Lower lobe of right lung (tissue), 2 donors: ENCODE measurements at regions not wholly inside any gene's neighbourhood (a gene's known extent, or its start where the extent isn't known, plus 50 kb on each side); places are given as distances from the start of the nearest gene placed in this dataset.
A peak's percentile ranks its signal among the peaks of the same experiment; 100 is the strongest.

ENCODE experiments used
- ATAC-seq, 2 donors: fragments of 200-7000 bp; cut with Tn5 transposase; one replicate each; pipeline ENCODE4 v1.9.1; 2020 to 2022; ENCODE audit warnings: mild to moderate bottlenecking in 2 of 2, moderate library complexity in 2 of 2
- DNase-seq: peaks from one replicate; pipeline ENCODE4 v3.0.0-alpha.2; 2020
- H3K27ac ChIP-seq: fragments of 200-600 bp; one replicate; pipeline ENCODE4 v1.8.0; 2022
- H3K27me3 ChIP-seq: fragments of 200-600 bp; one replicate; pipeline ENCODE4 v1.8.0; 2022; ENCODE audit warnings: low read depth
- H3K36me3 ChIP-seq: fragments of 200-600 bp; one replicate; pipeline ENCODE4 v1.8.0; 2022; ENCODE audit warnings: mild to moderate bottlenecking
- H3K4me1 ChIP-seq: fragments of 200-600 bp; one replicate; pipeline ENCODE4 v1.8.0; 2022
- H3K4me3 ChIP-seq: fragments of 200-600 bp; one replicate; pipeline ENCODE4 v1.8.0; 2022; ENCODE audit warnings: mild to moderate bottlenecking
- H3K9me3 ChIP-seq: fragments of 200-600 bp; one replicate; pipeline ENCODE4 v1.8.0; 2022
- CTCF ChIP-seq: fragments of 200-600 bp; IDR thresholded peaks from one replicate; pipeline ENCODE4 v1.8.0; 2022; ENCODE audit warnings: antibody characterized with exemption, mild to moderate bottlenecking
- intact Hi-C: fragments of 100-400 bp; cut with DNase I; formaldehyde crosslinking; loops from one replicate; pipeline ENCODE4 v1.11.0; 2022
- donor health status: DM: no; HTN: yes; CAD: no; lungs with severe emphysema.

GRCh38 chr1:55819011-55819410, 603.8 kb upstream of the USP24 start:
- ATAC-seq (no peak), DNase-seq (no peak)
- no peaks in the 10 kb centered on the region for H3K9me3 ChIP-seq
- no peak overlapping the region for H3K4me3 ChIP-seq
- no peaks in the 10 kb centered on the region for H3K36me3 ChIP-seq
- peaks cover 10% of the 10 kb centered on the region for H3K4me1 ChIP-seq
- H3K27ac ChIP-seq: no peak overlapping the region
- H3K27me3 ChIP-seq: no peaks in the 10 kb centered on the region
- TF ChIP-seq CTCF: no peak
- intact Hi-C loops: no loop called here

- no peak overlapping the region for H3K4me3 ChIP-seq
- no peaks in the 10 kb centered on the region for H3K27me3 ChIP-seq
- TF ChIP-seq CTCF: no peak
- intact Hi-C loops: no loop called here
- ATAC-seq (peak in 1 of 2 donors; percentile 9), DNase-seq (no peak)
- H3K4me1 ChIP-seq: peaks cover 16% of the 10 kb centered on the region
- no peak overlapping the region for H3K27ac ChIP-seq
- no peaks in the 10 kb centered on the region for H3K36me3 ChIP-seq
- H3K9me3 ChIP-seq: no peaks in the 10 kb centered on the region
Observed at GRCh38 chr1:55816456-55817426, 601.6 kb upstream of the USP24 start.

DNA sequence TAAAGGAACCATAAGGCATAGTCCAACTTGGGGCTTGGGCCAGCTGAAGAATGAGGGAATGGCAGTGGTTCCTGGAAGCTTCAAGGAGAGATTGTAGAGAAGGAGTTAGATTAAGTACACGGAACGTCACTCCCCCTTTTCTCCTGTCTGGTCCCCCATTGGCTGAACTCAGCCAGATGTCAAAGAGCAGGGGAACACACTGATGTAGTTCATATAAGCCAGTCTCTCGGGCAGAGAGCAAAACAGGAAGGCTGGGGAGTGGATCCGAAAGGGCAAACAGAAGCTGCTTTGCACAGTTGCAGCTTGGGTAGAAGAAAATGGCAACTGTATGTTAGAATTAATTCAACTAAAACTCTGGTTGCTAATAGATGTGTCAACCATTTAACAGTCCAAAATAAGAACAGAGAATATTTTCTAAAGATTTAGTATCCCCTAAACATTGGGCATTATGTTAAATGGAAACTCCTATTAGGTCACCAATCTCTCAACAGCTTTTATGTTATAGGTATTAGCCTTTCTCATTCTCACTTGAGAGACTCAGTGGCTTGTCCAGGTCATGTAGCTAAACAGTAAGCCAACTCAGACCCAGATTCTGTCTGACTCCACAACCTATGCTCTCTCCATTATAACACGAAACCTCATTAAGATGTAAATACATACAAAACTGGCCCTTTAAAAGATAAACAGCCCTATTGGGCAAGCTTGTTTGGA, 600.7 kb upstream of the USP24 start:
- H3K36me3 ChIP-seq: no peaks in the 10 kb centered on the region
- intact Hi-C loops: no loop called here
- H3K27ac ChIP-seq: no peak overlapping the region
- DNase-seq: no peak
- peaks cover 16% of the 10 kb centered on the region for H3K4me1 ChIP-seq
- no peaks in the 10 kb centered on the region for H3K9me3 ChIP-seq
- no peak for TF ChIP-seq CTCF
- no peak for ATAC-seq
- no peaks in the 10 kb centered on the region for H3K27me3 ChIP-seq
- H3K4me3 ChIP-seq: no peak overlapping the region

DNA sequence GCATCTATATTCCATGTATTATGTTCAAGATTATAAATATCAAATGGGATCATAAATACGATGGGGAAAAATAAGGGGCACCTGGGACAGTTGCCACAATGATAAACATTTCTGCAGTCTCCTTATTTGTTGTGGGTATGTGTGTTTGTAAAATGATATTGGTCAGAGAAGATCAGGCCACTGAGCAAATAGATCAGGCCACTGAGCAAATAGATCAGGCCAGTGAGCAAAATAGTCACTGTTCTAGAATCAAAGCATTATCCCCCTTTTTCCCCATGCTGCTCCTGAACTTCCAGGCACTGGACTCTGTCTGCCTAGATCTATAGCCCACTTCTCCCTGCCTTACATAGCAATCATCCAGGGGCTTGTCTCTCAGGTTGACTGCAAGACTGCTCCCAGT, 599.8 kb upstream of the USP24 start:
- TF ChIP-seq CTCF: no peak
- intact Hi-C loops: no loop called here

GRCh38 chr1:55813618-55814017, 598.5 kb upstream of the USP24 start:
- ATAC-seq (peak in 1 of 2 donors; percentile 25), DNase-seq (no peak)
- TF ChIP-seq CTCF: no peak
- Histone ChIP-seq H3K4me3 (no peak overlapping the region), H3K27me3 (no peaks in the 10 kb centered on the region), H3K4me1 (peaks cover 16% of the 10 kb centered on the region), H3K9me3 (no peaks in the 10 kb centered on the region), H3K36me3 (no peaks in the 10 kb centered on the region), H3K27ac (no peak overlapping the region)
- intact Hi-C loops: no loop called here

More for the DNA sequence above, 599.8 kb upstream of the USP24 start:
- DNase-seq (no peak), ATAC-seq (no peak)
- Histone ChIP-seq H3K9me3 (no peaks in the 10 kb centered on the region), H3K36me3 (no peaks in the 10 kb centered on the region), H3K27me3 (no peaks in the 10 kb centered on the region), H3K4me3 (no peak overlapping the region), H3K4me1 (peaks cover 16% of the 10 kb centered on the region), H3K27ac (no peak overlapping the region)
